ENCODE measurements at regions not wholly inside any gene's neighbourhood (a gene's known extent, or its start where the extent isn't known, plus 50 kb on each side); places are given as distances from the start of the nearest gene placed in this dataset.
"Not testable (repeated sequence)": the region's sequence is repeated elsewhere in the genome, so short reads cannot be mapped to it uniquely, and the experiment has no call there.

DNA sequence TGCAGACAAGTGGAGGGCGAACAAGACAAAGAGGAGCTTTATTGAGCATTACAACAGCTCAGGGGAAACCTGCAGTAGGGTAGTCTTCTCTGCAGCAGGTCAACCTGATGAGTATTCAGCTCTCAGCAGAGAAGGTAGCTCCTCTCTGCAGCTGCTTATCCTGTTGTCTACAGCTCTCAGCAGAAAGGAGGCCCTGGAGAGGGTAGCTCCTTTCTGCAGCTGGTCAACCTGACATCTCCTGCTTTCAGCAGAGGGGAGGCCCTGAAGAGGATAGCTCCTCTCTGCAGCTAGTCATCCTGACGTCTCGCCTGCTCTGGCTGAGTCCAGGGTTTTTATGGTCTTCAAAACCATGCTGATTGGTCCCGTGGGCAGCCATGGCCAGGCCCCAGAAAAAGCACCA lies 113.6 kb downstream of the CD24 start:
- Histone ChIP-seq H3K27ac (ENCODE audit: low read depth in 2 of 2, low read length in 2 of 2) (no peak overlapping the region), H3K9me3 (ENCODE audit: control insufficient read depth in 2 of 3, insufficient read depth in 1 of 3, low read length in 3 of 3) (no peaks in the 10 kb centered on the region), H3K4me1 (ENCODE audit: control insufficient read depth in 2 of 3, insufficient read depth in 2 of 3, low read depth in 1 of 3, low read length in 3 of 3) (no peaks in the 10 kb centered on the region), H3K36me3 (ENCODE audit: control insufficient read depth in 2 of 3, insufficient read depth in 3 of 3, low read length in 3 of 3) (no peaks in the 10 kb centered on the region), H3K4me3 (ENCODE audit: low read length in 3 of 3) (no peak overlapping the region), H3K9ac (ENCODE audit: low read length in 3 of 3) (no peak overlapping the region), H3K27me3 (ENCODE audit: control insufficient read depth, insufficient read depth, low read length) (no peaks in the 10 kb centered on the region)
- TF ChIP-seq, protein P1, sequence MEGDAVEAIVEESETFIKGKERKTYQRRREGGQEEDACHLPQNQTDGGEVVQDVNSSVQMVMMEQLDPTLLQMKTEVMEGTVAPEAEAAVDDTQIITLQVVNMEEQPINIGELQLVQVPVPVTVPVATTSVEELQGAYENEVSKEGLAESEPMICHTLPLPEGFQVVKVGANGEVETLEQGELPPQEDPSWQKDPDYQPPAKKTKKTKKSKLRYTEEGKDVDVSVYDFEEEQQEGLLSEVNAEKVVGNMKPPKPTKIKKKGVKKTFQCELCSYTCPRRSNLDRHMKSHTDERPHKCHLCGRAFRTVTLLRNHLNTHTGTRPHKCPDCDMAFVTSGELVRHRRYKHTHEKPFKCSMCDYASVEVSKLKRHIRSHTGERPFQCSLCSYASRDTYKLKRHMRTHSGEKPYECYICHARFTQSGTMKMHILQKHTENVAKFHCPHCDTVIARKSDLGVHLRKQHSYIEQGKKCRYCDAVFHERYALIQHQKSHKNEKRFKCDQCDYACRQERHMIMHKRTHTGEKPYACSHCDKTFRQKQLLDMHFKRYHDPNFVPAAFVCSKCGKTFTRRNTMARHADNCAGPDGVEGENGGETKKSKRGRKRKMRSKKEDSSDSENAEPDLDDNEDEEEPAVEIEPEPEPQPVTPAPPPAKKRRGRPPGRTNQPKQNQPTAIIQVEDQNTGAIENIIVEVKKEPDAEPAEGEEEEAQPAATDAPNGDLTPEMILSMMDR (IDR thresholded peaks at IDR 0.05; ENCODE audit: borderline replicate concordance, extremely low read depth, insufficient read depth) = no peak
- no peak for DNase-seq
- FAIRE-seq = no peak
- intact Hi-C loops (cut with DNase I) = no loop called here

DNA sequence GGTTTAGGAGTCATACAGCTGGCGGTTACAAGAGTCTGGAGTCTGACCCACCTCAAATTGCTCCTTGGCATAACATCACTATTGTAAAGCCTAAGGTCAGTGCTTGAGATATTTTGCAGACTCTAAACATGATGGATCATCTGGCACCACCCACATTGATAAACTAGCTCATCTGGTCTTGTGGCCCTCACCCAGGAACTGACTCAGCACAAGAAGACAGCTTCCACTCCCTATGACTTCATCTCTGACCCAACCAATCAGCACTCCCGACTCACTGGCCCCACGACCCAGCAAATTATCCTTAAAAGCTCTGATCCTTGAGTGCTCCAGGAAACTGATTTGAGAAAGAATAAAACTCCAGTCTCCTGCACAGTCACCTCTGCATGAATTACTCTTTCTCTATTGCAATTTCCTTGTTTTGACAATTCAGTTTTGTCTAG lies 115.9 kb downstream of the CD24 start:
- Histone ChIP-seq H3K27ac (ENCODE audit: low read depth in 2 of 2, low read length in 2 of 2) (no peak overlapping the region), H3K4me3 (ENCODE audit: low read length in 3 of 3) (no peak overlapping the region), H3K36me3 (ENCODE audit: control insufficient read depth in 2 of 3, insufficient read depth in 3 of 3, low read length in 3 of 3) (no peaks in the 10 kb centered on the region), H3K9ac (ENCODE audit: low read length in 3 of 3) (no peak overlapping the region), H3K9me3 (ENCODE audit: control insufficient read depth in 2 of 3, insufficient read depth in 1 of 3, low read length in 3 of 3) (no peaks in the 10 kb centered on the region), H3K4me1 (ENCODE audit: control insufficient read depth in 2 of 3, insufficient read depth in 2 of 3, low read depth in 1 of 3, low read length in 3 of 3) (no peaks in the 10 kb centered on the region), H3K27me3 (ENCODE audit: control insufficient read depth, insufficient read depth, low read length) (no peaks in the 10 kb centered on the region)
- FAIRE-seq (no peak), DNase-seq (no peak)
- TF ChIP-seq, protein P1 (IDR thresholded peaks at IDR 0.05; ENCODE audit: borderline replicate concordance, extremely low read depth, insufficient read depth) = no peak
- intact Hi-C loops (cut with DNase I) = no loop called here

GRCh38 chr6:106857771-106858652 lies 116.5 kb downstream of the CD24 start:
- no peaks in the 10 kb centered on the region for H3K36me3 ChIP-seq (ENCODE audit: control insufficient read depth in 2 of 3, insufficient read depth in 3 of 3, low read length in 3 of 3)
- intact Hi-C loops (cut with DNase I) = no loop called here
- no peaks in the 10 kb centered on the region for H3K4me1 ChIP-seq (ENCODE audit: control insufficient read depth in 2 of 3, insufficient read depth in 2 of 3, low read depth in 1 of 3, low read length in 3 of 3)
- no peak for FAIRE-seq
- no peak overlapping the region for H3K9ac ChIP-seq (ENCODE audit: low read length in 3 of 3)
- H3K27ac ChIP-seq (ENCODE audit: low read depth in 2 of 2, low read length in 2 of 2) = no peak overlapping the region
- no peaks in the 10 kb centered on the region for H3K27me3 ChIP-seq (ENCODE audit: control insufficient read depth, insufficient read depth, low read length)
- no peaks in the 10 kb centered on the region for H3K9me3 ChIP-seq (ENCODE audit: control insufficient read depth in 2 of 3, insufficient read depth in 1 of 3, low read length in 3 of 3)
- no peak overlapping the region for H3K4me3 ChIP-seq (ENCODE audit: low read length in 3 of 3)
- DNase-seq = no peak
- TF ChIP-seq, protein P1 (IDR thresholded peaks at IDR 0.05; ENCODE audit: borderline replicate concordance, extremely low read depth, insufficient read depth) = no peak

GRCh38 chr6:106857310-106857709 lies 117.2 kb downstream of the CD24 start:
- H3K4me3 ChIP-seq (ENCODE audit: low read length in 3 of 3); H3K9me3 ChIP-seq (ENCODE audit: control insufficient read depth in 2 of 3, insufficient read depth in 1 of 3, low read length in 3 of 3); H3K36me3 ChIP-seq (ENCODE audit: control insufficient read depth in 2 of 3, insufficient read depth in 3 of 3, low read length in 3 of 3); FAIRE-seq; H3K4me1 ChIP-seq (ENCODE audit: control insufficient read depth in 2 of 3, insufficient read depth in 2 of 3, low read depth in 1 of 3, low read length in 3 of 3); intact Hi-C loops (cut with DNase I); H3K27ac ChIP-seq (ENCODE audit: low read depth in 2 of 2, low read length in 2 of 2); H3K27me3 ChIP-seq (ENCODE audit: control insufficient read depth, insufficient read depth, low read length); H3K9ac ChIP-seq (ENCODE audit: low read length in 3 of 3); DNase-seq: not testable (repeated sequence)

Data from kidney (tissue), 13 donors.